GM23338 (cell line): ENCODE measurements at regions not wholly inside any gene's neighbourhood (a gene's known extent, or its start where the extent isn't known, plus 50 kb on each side); places are given as distances from the start of the nearest gene placed in this dataset.

Experiments
- ATAC-seq: fragments of 200-7000 bp; cut with Tn5 transposase; 3 replicates; pipeline ENCODE4 v1.9.1; 2020
- DNase-seq: peaks from one replicate; pipeline ENCODE4 v3.0.0-alpha.2; 2015; ENCODE audit warnings: low spot score
- H2AFZ ChIP-seq: fragments of 200-600 bp; sonication (generic); 2 replicates; pipeline ENCODE4 v1.8.0; 2016; ENCODE audit warnings: antibody characterized with exemption, mild to moderate bottlenecking, moderate library complexity
- H3F3A ChIP-seq: fragments of 200-600 bp; sonication (generic); replicated peaks from 2 replicates; pipeline ENCODE4 v1.8.0; 2017; ENCODE audit warnings: antibody characterized with exemption, mixed run types, low read depth
- H3K27ac ChIP-seq: fragments of 200-600 bp; sonication (generic); 2 replicates; pipeline ENCODE4 v1.6.1; 2016; ENCODE audit warnings: low read depth
- H3K27me3 ChIP-seq: fragments of 200-600 bp; sonication (generic); 2 replicates; pipeline ENCODE4 v1.8.0; 2016; ENCODE audit warnings: mild to moderate bottlenecking, mixed run types, moderate library complexity; ENCODE audit not compliant: insufficient read depth
- H3K36me3 ChIP-seq: fragments of 200-600 bp; sonication (generic); 2 replicates; pipeline ENCODE4 v1.8.0; 2016; ENCODE audit warnings: mild to moderate bottlenecking; ENCODE audit not compliant: insufficient read depth
- H3K4me1 ChIP-seq: fragments of 200-600 bp; sonication (generic); 2 replicates; pipeline ENCODE4 v1.8.0; 2016; ENCODE audit warnings: mild to moderate bottlenecking, moderate library complexity; ENCODE audit not compliant: insufficient read depth
- H3K4me2 ChIP-seq: fragments of 200-600 bp; sonication (generic); 2 replicates; pipeline ENCODE4 v1.7.1; 2017; ENCODE audit warnings: mixed run types
- H3K4me3 ChIP-seq: fragments of 200-600 bp; sonication (generic); 2 replicates; pipeline ENCODE4 v1.6.1; 2016; ENCODE audit warnings: mixed run types
- H3K79me2 ChIP-seq: fragments of 200-600 bp; sonication (generic); replicated peaks from 2 replicates; pipeline ENCODE4 v1.8.0; 2017; ENCODE audit warnings: mild to moderate bottlenecking; ENCODE audit not compliant: insufficient read depth
- H3K9me2 ChIP-seq: fragments of 200-600 bp; sonication (generic); 2 replicates; pipeline ENCODE4 v1.8.0; 2017; ENCODE audit not compliant: insufficient read depth
- H4K20me1 ChIP-seq: fragments of 200-600 bp; sonication (generic); replicated peaks from 2 replicates; pipeline ENCODE4 v1.8.0; 2017; ENCODE audit warnings: mild to moderate bottlenecking; ENCODE audit not compliant: insufficient read depth
- H3K27ac Mint-ChIP-seq: 2 replicates; pipeline ENCODE4 v1.8.0; 2020; ENCODE audit warnings: inconsistent platforms, mild to moderate bottlenecking, moderate library complexity, mixed read lengths
- H3K27me3 Mint-ChIP-seq: 3 replicates; pipeline ENCODE4 v1.8.0; 2022; ENCODE audit warnings: low read depth, mild to moderate bottlenecking, moderate library complexity, mixed read lengths, inconsistent platforms; ENCODE audit not compliant: insufficient read depth, poor library complexity
- H3K36me3 Mint-ChIP-seq: 3 replicates; pipeline ENCODE4 v1.8.0; 2021; ENCODE audit warnings: low read depth, mild to moderate bottlenecking, inconsistent platforms, moderate library complexity, mixed read lengths
- H3K4me1 Mint-ChIP-seq: 3 replicates; pipeline ENCODE4 v1.8.0; 2020; ENCODE audit warnings: mild to moderate bottlenecking, inconsistent platforms, mixed read lengths
- H3K4me3 Mint-ChIP-seq: 3 replicates; pipeline ENCODE4 v1.8.0; 2021; ENCODE audit warnings: moderate library complexity, mild to moderate bottlenecking, inconsistent platforms, mixed read lengths
- H3K9me3 Mint-ChIP-seq: 3 replicates; pipeline ENCODE4 v1.8.0; 2020; ENCODE audit warnings: moderate library complexity, mild to moderate bottlenecking, inconsistent platforms, mixed read lengths
- ETS1 ChIP-seq: IDR thresholded peaks from 2 replicates; pipeline ENCODE4 v1.6.1; 2016; ENCODE audit warnings: antibody characterized with exemption
- EZH2 ChIP-seq: fragments of 200-600 bp; sonication (generic); IDR thresholded peaks from one replicate; pipeline ENCODE4 v1.8.0; 2017; ENCODE audit warnings: antibody characterized with exemption, mild to moderate bottlenecking, low read depth; ENCODE audit not compliant: unreplicated experiment
- EZH2phosphoT487 ChIP-seq: fragments of 200-600 bp; sonication (generic); IDR thresholded peaks from one replicate; pipeline ENCODE4 v1.8.1; 2018; ENCODE audit warnings: antibody characterized with exemption; ENCODE audit not compliant: unreplicated experiment
- JUNB ChIP-seq: IDR thresholded peaks from one replicate; pipeline ENCODE4 v1.6.1; 2016; ENCODE audit warnings: antibody characterized with exemption; ENCODE audit not compliant: unreplicated experiment
- NANOG ChIP-seq: IDR thresholded peaks from 2 replicates; pipeline ENCODE4 v1.6.1; 2016; ENCODE audit warnings: antibody characterized with exemption, borderline replicate concordance
- POLR2AphosphoS5 ChIP-seq: IDR thresholded peaks from 2 replicates; pipeline ENCODE4 v1.6.1; 2016; ENCODE audit warnings: antibody characterized with exemption, low read depth
- STAT1 ChIP-seq: IDR thresholded peaks from one replicate; pipeline ENCODE4 v1.6.1; 2016; ENCODE audit warnings: antibody characterized with exemption; ENCODE audit not compliant: unreplicated experiment
- ZNF114 ChIP-seq: fragments of 250-450 bp; sonication (Bioruptor Pico); IDR thresholded peaks from 2 replicates; pipeline ENCODE4 v1.5.0; 2020; ENCODE audit warnings: mild to moderate bottlenecking, moderate library complexity
- ZNF331 ChIP-seq: fragments of 250-450 bp; sonication (Bioruptor Pico); IDR thresholded peaks from 2 replicates; pipeline ENCODE4 v1.5.0; 2020; ENCODE audit warnings: low read depth, mild to moderate bottlenecking, moderate library complexity
- ZNF462 ChIP-seq: fragments of 250-450 bp; sonication (Bioruptor Pico); IDR thresholded peaks from 2 replicates; pipeline ENCODE4 v1.5.0; 2020; ENCODE audit warnings: mild to moderate bottlenecking, moderate library complexity
- TF ChIP-seq, protein P1 (sequence below), 2 experiments: fragments of 200-600 bp in 1 of 2; sonication (generic) in 1 of 2; conservative IDR thresholded peaks; 2 replicates each; pipeline versions ENCODE4 v1.5.1 to v1.6.1; 2016 to 2017; ENCODE audit warnings: antibody characterized with exemption in 2 of 2, low read depth in 2 of 2, mild to moderate bottlenecking in 2 of 2, moderate library complexity in 1 of 2

GRCh38 chr6:79425589-79426311 lies 111.5 kb downstream of the LCA5 start:
- H3F3A ChIP-seq = no peaks in the 10 kb centered on the region
- no peak overlapping the region for H3K27ac Mint-ChIP-seq
- no peaks in the 10 kb centered on the region for H3K9me2 ChIP-seq
- DNase-seq (no peak), ATAC-seq (no peak)
- H3K4me3 Mint-ChIP-seq = no peak overlapping the region
- no peak overlapping the region for H3K27ac ChIP-seq
- peaks cover 3% of the 10 kb centered on the region for H3K27me3 Mint-ChIP-seq
- H3K36me3 Mint-ChIP-seq = no peaks in the 10 kb centered on the region
- no peaks in the 10 kb centered on the region for H3K36me3 ChIP-seq
- no peaks in the 10 kb centered on the region for H4K20me1 ChIP-seq
- no peaks in the 10 kb centered on the region for H3K27me3 ChIP-seq
- H3K9me3 Mint-ChIP-seq = no peaks in the 10 kb centered on the region
- H3K4me1 Mint-ChIP-seq = peaks cover 15% of the 10 kb centered on the region
- no peak overlapping the region for H3K4me3 ChIP-seq
- no peaks in the 10 kb centered on the region for H3K79me2 ChIP-seq
- peaks cover 4% of the 10 kb centered on the region; the same call in 1 of the 2 replicates for H3K4me1 ChIP-seq
- no peak overlapping the region for H3K4me2 ChIP-seq
- TF ChIP-seq POLR2AphosphoS5 (no peak), ZNF331 (CRISPR knock-in tag) (no peak), EZH2phosphoT487 (no peak), STAT1 (no peak), ZNF114 (CRISPR knock-in tag) (no peak), EZH2 (no peak)
- H2AFZ ChIP-seq = no peak overlapping the region

DNA sequence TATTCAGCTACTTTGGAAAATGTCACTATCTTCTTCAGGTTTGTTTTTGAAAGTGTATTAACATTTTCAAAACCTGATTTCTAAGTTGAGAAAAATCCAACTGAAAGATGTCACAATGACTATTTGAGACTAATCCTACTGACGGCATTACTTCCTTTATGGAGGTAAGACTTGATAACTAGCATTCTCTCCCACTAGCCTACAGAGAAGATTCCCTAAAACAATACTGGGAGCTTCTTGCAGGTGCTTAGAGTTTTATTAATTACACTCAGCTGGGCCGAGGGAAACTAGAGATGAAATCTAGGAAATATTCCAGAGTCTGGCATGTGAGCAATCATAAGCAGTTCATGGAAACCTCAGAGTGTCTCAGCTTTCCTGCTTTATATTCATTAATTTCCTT lies 114.0 kb downstream of the LCA5 start:
- H3K27ac ChIP-seq = no peak overlapping the region
- TF ChIP-seq ZNF331 (CRISPR knock-in tag) (no peak), EZH2 (no peak), JUNB (no peak), POLR2AphosphoS5 (no peak), ETS1 (no peak), ZNF462 (CRISPR knock-in tag) (no peak), NANOG (no peak)
- TF ChIP-seq, protein P1, sequence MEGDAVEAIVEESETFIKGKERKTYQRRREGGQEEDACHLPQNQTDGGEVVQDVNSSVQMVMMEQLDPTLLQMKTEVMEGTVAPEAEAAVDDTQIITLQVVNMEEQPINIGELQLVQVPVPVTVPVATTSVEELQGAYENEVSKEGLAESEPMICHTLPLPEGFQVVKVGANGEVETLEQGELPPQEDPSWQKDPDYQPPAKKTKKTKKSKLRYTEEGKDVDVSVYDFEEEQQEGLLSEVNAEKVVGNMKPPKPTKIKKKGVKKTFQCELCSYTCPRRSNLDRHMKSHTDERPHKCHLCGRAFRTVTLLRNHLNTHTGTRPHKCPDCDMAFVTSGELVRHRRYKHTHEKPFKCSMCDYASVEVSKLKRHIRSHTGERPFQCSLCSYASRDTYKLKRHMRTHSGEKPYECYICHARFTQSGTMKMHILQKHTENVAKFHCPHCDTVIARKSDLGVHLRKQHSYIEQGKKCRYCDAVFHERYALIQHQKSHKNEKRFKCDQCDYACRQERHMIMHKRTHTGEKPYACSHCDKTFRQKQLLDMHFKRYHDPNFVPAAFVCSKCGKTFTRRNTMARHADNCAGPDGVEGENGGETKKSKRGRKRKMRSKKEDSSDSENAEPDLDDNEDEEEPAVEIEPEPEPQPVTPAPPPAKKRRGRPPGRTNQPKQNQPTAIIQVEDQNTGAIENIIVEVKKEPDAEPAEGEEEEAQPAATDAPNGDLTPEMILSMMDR (conservative IDR thresholded peaks at IDR 0.05; ENCODE audit: low read depth in 2 of 2) = no peak

More for the DNA sequence above, 114.0 kb downstream of the LCA5 start:
- no peaks in the 10 kb centered on the region for H4K20me1 ChIP-seq
- no peak overlapping the region for H3K4me3 ChIP-seq
- Mint-ChIP-seq H3K9me3 (no peaks in the 10 kb centered on the region), H3K27me3 (no peaks in the 10 kb centered on the region), H3K36me3 (no peaks in the 10 kb centered on the region), H3K4me1 (no peaks in the 10 kb centered on the region; the same call in 1 of the 3 replicates), H3K4me3 (no peak overlapping the region), H3K27ac (no peak overlapping the region)
- no peaks in the 10 kb centered on the region for H3K36me3 ChIP-seq
- ATAC-seq (no peak), DNase-seq (no peak)
- H2AFZ ChIP-seq = no peak overlapping the region
- H3K9me2 ChIP-seq = no peaks in the 10 kb centered on the region; the same call in 1 of the 2 replicates
- H3K4me1 ChIP-seq = no peaks in the 10 kb centered on the region
- no peaks in the 10 kb centered on the region for H3F3A ChIP-seq
- no peaks in the 10 kb centered on the region for H3K27me3 ChIP-seq
- no peaks in the 10 kb centered on the region for H3K79me2 ChIP-seq
- H3K4me2 ChIP-seq = no peak overlapping the region
